T-helper 9 cell (primary cell): ENCODE measurements at regions not wholly inside any gene's neighbourhood (a gene's known extent, or its start where the extent isn't known, plus 50 kb on each side); places are given as distances from the start of the nearest gene placed in this dataset.
"Not testable (repeated sequence)": the region's sequence is repeated elsewhere in the genome, so short reads cannot be mapped to it uniquely, and the experiment has no call there.

Source experiments
- DNase-seq: peaks from one replicate; pipeline ENCODE4 v3.0.0-alpha.2; 2020

DNA sequence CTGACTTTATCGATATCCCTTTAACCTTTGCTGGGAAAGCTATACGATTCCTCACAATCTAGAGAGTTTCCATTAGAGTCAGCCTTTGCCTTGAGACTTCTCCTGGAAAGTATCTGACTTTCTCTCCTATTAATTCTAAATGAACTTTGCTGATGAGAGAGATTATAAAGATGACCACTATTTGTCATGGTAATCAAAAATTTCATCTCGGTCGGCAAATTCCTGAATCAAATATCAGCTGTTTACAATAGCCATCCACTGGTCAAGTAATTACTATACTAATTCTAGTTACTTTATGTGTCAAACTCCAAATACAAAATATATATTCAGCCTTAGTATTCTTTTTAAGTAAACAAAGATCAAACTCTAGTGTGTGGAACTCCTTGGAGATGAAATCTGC lies 164.4 kb upstream of the ITGA1 start:
- no peak for DNase-seq

DNA sequence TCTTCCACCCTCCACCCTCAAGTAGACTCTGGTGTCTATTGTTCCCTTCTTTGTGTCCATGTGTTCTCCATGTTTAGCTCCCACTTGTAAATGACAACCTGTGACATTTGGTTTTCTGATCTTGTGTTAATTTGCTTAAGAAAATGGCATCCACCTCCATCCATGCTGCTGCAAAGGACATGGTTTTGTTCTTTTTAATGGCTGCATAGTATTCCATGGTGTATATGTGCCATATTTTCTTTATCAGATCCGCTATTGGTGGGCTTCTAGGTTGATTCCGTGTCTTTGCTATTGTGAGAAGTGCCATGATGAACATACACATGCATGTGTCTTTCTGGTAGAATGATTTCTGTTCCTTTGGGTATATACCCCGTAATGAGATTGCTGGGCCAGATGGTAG lies 163.4 kb upstream of the ITGA1 start:
- DNase-seq, result no peak

- no peak for DNase-seq
Measured at GRCh38 chr5:52626312-52626711, 161.4 kb upstream of the ITGA1 start.

DNA sequence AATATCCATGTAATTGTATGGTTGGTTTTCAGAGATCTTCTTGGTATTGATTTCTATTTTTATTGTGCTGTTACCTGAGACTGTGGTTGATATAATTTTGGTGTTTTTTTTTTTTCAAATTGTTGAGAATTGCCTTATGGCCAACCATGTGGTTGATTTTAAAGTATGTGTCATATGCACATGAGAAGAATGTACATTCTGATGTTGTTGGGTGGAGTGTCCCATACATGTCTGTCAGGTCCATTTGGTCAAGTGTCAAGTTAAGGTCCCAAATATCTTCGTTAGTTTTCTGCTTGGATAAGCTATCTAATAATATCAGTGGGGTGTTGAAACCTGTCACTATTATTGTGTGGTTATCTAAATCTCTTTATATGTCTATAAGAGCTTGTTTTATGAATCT lies 160.0 kb upstream of the ITGA1 start:
- DNase-seq, result no peak

GRCh38 chr5:52632281-52632680 lies 155.4 kb upstream of the ITGA1 start:
- no peak for DNase-seq

GRCh38 chr5:52634171-52634570 lies 153.5 kb upstream of the ITGA1 start:
- DNase-seq, result not testable (repeated sequence)

DNA sequence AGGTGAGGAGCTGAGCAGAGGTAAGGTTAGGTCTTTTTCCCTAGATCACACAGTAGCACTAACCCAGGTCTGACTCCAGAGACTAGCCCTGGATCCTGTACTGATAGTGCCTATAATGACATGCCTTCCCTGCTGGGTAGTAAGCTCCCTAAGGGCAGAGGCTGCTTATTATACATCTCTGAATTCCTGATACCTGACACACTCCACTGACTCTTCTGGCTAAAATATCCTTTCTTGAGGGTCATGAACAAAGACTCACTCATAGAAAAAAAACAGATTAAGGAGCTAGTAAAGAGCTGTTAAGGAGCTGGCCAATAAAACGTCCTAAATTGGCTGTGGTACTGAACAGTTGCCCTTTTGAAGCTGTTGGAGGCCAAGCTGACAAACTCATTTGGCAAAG lies 149.0 kb upstream of the ITGA1 start:
- DNase-seq, result no peak

DNA sequence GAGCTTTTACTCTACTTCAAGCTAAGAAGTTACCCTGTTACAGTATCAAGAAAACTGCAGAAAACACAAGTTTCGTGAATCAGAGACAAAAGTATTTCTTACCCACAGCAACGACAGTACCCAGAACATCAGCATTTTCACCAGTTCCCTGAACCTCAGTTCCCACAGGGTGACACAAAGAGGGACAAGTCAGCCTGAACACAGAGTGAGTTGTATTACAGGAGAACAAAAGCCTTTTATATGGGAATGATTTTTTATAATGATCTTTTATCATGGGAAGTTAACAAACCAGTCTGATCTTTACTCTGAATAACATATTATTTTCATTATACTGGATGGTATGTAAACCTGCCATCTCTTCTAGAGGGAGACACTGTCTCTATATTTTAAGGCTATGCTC lies 139.0 kb upstream of the ITGA1 start:
- no peak for DNase-seq

DNA sequence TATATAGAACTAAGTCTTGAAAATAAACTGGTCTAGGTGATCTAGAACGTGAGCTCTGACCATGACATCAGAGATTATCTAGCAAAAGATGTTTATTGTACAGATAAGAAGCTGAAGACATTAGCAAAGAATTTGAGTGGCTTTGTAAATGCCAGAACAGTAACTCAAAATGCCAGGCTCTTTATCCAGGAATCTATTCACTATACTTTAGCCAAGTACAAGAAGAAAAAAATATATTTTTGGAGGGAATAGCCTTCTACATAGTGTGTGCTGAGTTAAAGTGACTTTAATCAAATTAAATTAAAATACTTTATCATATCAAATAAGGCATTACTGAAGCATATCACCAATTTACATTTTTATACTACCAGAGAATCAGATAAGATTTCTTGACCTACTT lies 132.6 kb upstream of the ITGA1 start:
- no peak for DNase-seq

GRCh38 chr5:52656569-52657246 lies 131.0 kb upstream of the ITGA1 start:
- no peak for DNase-seq

DNA sequence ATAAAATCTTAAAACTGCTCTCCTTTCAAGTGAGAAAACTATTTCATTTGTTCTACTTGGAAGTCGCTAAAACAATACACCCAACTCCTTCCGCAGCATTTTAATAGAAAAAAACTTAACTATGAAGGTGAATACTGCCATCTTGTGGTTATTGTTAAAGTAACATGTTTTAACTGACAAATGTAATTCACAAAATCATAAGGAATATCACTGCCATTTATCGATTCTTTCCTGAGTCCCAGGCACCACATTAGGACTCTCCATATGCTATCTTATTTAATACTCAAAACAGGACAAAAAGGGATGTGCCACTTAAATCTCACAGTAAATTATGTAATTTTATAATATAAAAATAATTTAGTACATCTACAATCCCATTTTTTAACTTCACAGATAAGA lies 130.5 kb upstream of the ITGA1 start:
- DNase-seq, result no peak

DNA sequence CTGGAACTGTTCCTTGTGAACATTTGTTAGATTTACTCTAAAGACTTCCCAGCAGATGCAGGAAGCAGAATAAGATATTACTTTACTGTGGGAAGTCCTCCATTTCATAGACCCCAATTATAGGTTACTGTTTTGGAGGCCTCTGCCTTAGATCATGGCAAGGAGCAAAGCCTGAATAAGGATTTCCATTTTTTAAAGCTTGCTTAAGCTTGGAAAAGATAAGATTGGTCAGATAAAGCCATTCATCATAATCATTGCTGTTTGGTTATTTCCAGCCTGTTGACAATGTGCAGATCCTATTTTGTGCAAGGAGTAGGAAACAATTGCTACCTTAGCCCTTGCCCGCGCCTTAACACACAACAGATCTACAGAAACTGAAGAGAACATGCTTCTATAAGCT lies 129.5 kb upstream of the ITGA1 start:
- no peak for DNase-seq

DNA sequence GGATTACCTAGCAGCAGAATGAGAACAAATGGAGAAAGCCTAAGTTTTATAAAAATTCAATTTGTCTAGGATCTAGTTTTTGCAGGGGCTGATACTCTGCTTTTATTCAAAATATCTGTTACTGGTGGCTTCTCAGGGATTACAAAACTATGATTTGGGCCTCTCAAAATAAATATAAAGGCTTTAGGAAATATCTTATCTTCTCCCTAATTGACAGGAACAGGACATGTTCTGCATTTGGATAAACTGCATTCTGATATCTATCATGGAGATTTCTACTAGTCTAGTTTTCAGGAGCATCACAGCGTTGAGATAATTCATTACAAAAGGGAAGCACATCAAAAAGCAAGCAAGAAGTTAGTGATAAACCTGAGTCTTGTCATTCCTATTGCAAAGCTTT lies 127.1 kb upstream of the ITGA1 start:
- DNase-seq, result no peak

DNA sequence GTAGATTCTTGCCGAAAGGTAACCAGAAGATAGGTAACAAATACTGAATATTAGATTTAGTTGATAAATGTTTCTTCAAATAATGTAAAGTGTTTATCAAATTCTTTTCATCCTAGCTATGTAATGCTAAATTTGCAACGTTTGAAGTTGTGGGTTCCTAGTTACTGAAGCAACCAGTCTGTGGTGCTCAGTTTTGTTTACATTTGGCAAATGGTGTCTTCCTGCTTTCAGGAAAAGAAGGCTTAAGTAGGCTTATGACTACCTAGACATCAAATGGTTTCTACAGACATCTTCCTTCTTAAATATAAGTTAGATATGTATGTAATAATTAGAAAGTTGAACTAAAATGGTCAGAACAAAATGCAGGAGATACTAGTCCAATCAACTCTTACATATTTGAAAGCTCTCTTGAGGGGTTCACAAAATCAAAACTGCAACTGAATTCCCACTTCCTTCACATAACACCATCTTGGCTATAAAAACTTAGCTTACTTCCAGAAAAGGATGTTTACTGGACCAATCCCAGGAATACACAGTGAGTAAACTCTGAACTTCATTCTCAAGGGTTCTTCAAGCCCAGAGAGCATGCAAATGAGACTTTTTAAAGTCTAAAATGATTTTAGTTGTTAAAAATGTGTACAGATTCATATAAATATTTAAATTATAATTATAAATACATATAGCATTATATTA lies 125.7 kb upstream of the ITGA1 start:
- no peak for DNase-seq

DNA sequence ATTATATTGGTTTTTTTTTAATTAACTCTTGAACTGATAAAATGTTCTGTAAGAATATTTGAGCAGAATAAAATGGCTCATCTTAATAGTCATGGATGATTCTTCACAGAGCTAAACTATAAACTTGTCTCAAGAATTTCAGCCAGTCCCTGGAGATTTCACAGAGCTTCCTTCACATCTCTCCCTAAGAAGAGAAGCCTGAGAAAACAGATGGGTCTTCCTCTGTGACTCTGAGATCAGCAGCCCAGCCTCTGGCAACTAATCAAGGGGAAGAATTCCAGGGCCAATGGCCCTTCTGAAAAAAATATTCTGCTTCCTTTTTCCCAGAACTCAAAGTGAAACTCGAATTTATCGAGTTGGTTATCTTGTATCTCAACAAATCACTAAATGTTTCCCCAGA lies 122.2 kb upstream of the ITGA1 start:
- DNase-seq, result no peak

- DNase-seq, result no peak
Measured at GRCh38 chr5:52668139-52668538, 119.6 kb upstream of the ITGA1 start.

GRCh38 chr5:52668544-52669185 lies 119.1 kb upstream of the ITGA1 start:
- no peak for DNase-seq

GRCh38 chr5:52672459-52672858 lies 115.3 kb upstream of the ITGA1 start:
- no peak for DNase-seq

DNA sequence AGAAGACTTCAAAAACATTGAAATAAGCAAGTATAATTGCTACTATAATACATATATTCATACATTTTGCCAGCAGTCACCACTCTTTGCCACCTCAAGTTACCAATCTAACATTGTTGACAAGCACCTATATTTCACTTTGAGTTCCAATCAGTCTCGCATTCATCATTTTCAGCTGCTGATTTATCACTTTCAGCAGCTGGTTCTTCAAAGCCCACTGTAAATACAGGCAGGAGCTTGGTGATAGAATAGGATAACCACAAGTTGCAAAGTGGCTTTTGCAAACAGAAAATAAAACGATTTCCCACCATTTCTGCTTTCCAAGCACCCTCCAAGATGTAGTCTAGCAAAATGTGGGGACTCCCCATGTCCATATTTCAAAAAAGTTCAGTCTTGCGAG lies 114.2 kb upstream of the ITGA1 start:
- DNase-seq, result no peak

DNA sequence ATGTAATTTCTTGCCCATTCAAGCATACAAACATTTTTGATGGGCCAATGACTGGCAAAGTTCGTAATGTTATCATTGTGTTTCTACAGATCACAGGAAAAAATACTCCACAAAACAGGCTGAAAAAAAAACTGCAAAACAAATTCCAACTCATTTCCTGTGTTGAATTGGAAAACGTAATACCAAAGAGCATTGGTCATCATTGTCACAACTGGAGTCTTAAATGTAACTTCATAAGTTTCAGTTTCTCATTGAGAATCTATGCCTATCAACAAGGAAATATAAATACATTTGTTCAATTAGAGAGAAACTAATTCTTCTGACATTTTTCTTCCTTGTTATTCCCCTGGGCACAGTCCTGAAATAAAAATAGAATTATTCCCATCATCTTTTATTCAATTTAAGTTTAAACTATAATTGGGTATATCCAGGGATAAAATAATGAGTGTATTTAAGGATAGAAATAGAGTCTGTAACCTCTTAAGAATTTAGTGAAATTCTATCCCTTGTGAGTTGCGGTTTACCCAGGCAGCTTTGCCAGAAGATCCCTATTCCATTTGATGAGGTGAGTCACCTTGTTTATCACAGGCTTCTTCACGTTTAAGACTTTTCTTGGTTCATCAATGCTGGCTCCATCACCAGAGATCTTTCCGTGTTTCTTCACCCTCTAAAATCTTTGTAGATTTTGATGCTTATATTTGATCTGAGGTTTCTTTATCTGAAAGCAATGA lies 112.7 kb upstream of the ITGA1 start:
- DNase-seq, result no peak

DNA sequence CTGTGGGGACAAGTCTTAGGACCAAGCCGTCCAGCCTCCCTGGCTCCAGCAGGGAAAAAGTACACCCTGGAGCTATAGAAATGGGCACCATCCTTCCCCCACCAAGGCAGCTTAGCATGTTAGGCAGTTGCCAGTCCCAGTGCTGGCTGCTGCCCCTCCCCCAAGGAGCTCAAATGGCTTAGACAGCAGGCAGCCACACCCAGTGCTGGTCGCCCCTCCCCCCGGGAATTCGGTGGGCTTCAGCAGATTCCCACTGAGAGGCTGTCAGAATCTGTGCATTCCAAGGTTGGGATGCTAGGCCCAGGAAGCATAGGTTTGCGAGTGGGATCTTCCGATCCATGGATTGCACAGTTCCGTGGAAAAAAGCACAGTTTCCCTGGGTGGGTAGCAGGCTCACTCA lies 105.2 kb upstream of the ITGA1 start:
- DNase-seq, result no peak

GRCh38 chr5:52684051-52684450 lies 103.7 kb upstream of the ITGA1 start:
- DNase-seq, result no peak

DNA sequence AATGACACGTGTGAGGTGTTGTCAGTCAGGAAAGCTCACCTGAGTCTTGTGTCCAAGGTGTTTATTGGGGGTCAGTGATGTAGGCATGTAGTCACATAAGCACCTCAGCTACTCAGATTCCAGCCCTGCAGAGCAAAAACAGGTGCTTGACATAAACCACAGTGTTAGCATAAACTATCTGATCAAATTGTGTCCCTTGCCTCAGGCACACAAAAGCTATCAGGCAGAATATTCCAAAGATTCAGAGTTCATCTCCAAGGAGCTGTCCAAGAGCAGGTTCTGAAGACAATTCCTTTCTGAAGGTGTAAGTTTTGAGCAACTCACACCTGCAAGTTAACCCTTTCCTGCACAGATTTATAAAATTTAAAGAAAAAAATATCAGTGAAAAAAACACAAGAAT lies 102.2 kb upstream of the ITGA1 start:
- DNase-seq, result no peak

- no peak for DNase-seq
Measured at GRCh38 chr5:52685971-52686370, 101.7 kb upstream of the ITGA1 start.
